SJSA1 (cell line): ENCODE measurements at regions not wholly inside any gene's neighbourhood (a gene's known extent, or its start where the extent isn't known, plus 50 kb on each side); places are given as distances from the start of the nearest gene placed in this dataset.
"Not testable (repeated sequence)": the region's sequence is repeated elsewhere in the genome, so short reads cannot be mapped to it uniquely, and the experiment has no call there.

Experiments
- DNase-seq, 2 experiments: peaks; one replicate each; pipeline ENCODE4 v3.0.0-alpha.2; 2015 to 2020; ENCODE audit warnings: low spot score in 2 of 2, low read depth in 1 of 2
- H3K27ac ChIP-seq: fragments of 250-450 bp; sonication (Bioruptor Pico); 2 replicates; pipeline ENCODE4 v1.5.1; 2020; ENCODE audit warnings: mild to moderate bottlenecking, moderate library complexity
- H3K27me3 ChIP-seq: fragments of 250-450 bp; sonication (Bioruptor Pico); replicated peaks from 2 replicates; pipeline ENCODE4 v1.5.1; 2020; ENCODE audit warnings: mild to moderate bottlenecking, moderate library complexity
- H3K36me3 ChIP-seq: fragments of 250-450 bp; sonication (Bioruptor Pico); 2 replicates; pipeline ENCODE4 v1.5.1; 2020; ENCODE audit warnings: mild to moderate bottlenecking
- H3K4me1 ChIP-seq: fragments of 250-450 bp; sonication (Bioruptor Pico); replicated peaks from 2 replicates; pipeline ENCODE4 v1.6.1; 2021; ENCODE audit warnings: mild to moderate bottlenecking
- H3K4me3 ChIP-seq: fragments of 250-450 bp; sonication (Bioruptor Pico); 2 replicates; pipeline ENCODE4 v1.5.1; 2020; ENCODE audit warnings: mild to moderate bottlenecking
- H3K9me3 ChIP-seq: fragments of 250-450 bp; sonication (Bioruptor Pico); replicated peaks from 2 replicates; pipeline ENCODE4 v1.5.1; 2020; ENCODE audit warnings: mild to moderate bottlenecking

GRCh38 chr14:22296722-22297121, 292.3 kb downstream of the DAD1 start:
- Histone ChIP-seq H3K4me1 (peaks cover 12% of the 10 kb centered on the region), H3K4me3 (no peak overlapping the region), H3K9me3 (no peaks in the 10 kb centered on the region), H3K27me3 (peaks cover 2% of the 10 kb centered on the region; the same call in 1 of the 2 replicates), H3K36me3 (no peaks in the 10 kb centered on the region), H3K27ac (no peak overlapping the region)
- DNase-seq: peak in 1 of 2 experiments; percentile 43

GRCh38 chr14:22296088-22296487, 292.9 kb downstream of the DAD1 start:
- DNase-seq: no peak
- H3K27me3 ChIP-seq: no peaks in the 10 kb centered on the region
- H3K36me3 ChIP-seq: no peaks in the 10 kb centered on the region
- H3K27ac ChIP-seq: no peak overlapping the region
- H3K9me3 ChIP-seq: no peaks in the 10 kb centered on the region
- H3K4me3 ChIP-seq: no peak overlapping the region
- peaks cover 12% of the 10 kb centered on the region for H3K4me1 ChIP-seq

GRCh38 chr14:22291406-22291805, 297.6 kb downstream of the DAD1 start:
- no peaks in the 10 kb centered on the region; the same call in 1 of the 2 replicates for H3K4me1 ChIP-seq
- DNase-seq: no peak
- H3K27me3 ChIP-seq: no peaks in the 10 kb centered on the region
- H3K36me3 ChIP-seq: no peaks in the 10 kb centered on the region
- H3K9me3 ChIP-seq: no peaks in the 10 kb centered on the region
- no peak overlapping the region for H3K27ac ChIP-seq
- no peak overlapping the region for H3K4me3 ChIP-seq

GRCh38 chr14:22289570-22289969, 299.5 kb downstream of the DAD1 start:
- DNase-seq: no peak
- H3K27me3 ChIP-seq: no peaks in the 10 kb centered on the region
- H3K9me3 ChIP-seq: no peaks in the 10 kb centered on the region
- H3K36me3 ChIP-seq: no peaks in the 10 kb centered on the region
- H3K4me1 ChIP-seq: no peaks in the 10 kb centered on the region
- H3K4me3 ChIP-seq: no peak overlapping the region
- H3K27ac ChIP-seq: no peak overlapping the region

GRCh38 chr14:22285991-22286390, 303.0 kb downstream of the DAD1 start:
- Histone ChIP-seq H3K4me3 (no peak overlapping the region), H3K27ac (no peak overlapping the region)

GRCh38 chr14:22282949-22283348, 306.1 kb downstream of the DAD1 start:
- Histone ChIP-seq H3K9me3 (no peaks in the 10 kb centered on the region), H3K4me3 (no peak overlapping the region), H3K36me3 (no peaks in the 10 kb centered on the region), H3K27me3 (no peaks in the 10 kb centered on the region), H3K27ac (no peak overlapping the region), H3K4me1 (no peaks in the 10 kb centered on the region)
- no peak for DNase-seq

More at GRCh38 chr14:22285991-22286390, 303.0 kb downstream of the DAD1 start:
- DNase-seq: no peak
- no peaks in the 10 kb centered on the region for H3K27me3 ChIP-seq
- H3K36me3 ChIP-seq: no peaks in the 10 kb centered on the region
- H3K9me3 ChIP-seq: no peaks in the 10 kb centered on the region
- H3K4me1 ChIP-seq: no peaks in the 10 kb centered on the region

GRCh38 chr14:22282417-22282816, 306.6 kb downstream of the DAD1 start:
- Histone ChIP-seq H3K4me1 (no peaks in the 10 kb centered on the region), H3K36me3 (no peaks in the 10 kb centered on the region), H3K9me3 (no peaks in the 10 kb centered on the region), H3K27ac (no peak overlapping the region), H3K4me3 (no peak overlapping the region), H3K27me3 (no peaks in the 10 kb centered on the region)
- DNase-seq: no peak

- H3K27me3 ChIP-seq, DNase-seq, H3K27ac ChIP-seq: not testable (repeated sequence)
Observed at GRCh38 chr14:22281447-22281874, 307.6 kb downstream of the DAD1 start.

GRCh38 chr14:22280497-22281316, 308.3 kb downstream of the DAD1 start:
- H3K36me3 ChIP-seq: no peaks in the 10 kb centered on the region
- no peak for DNase-seq
- peaks cover 4% of the 10 kb centered on the region; the same call in 1 of the 2 replicates for H3K27me3 ChIP-seq

More at GRCh38 chr14:22281447-22281874, 307.6 kb downstream of the DAD1 start:
- H3K9me3 ChIP-seq, H3K4me3 ChIP-seq, H3K4me1 ChIP-seq, H3K36me3 ChIP-seq: not testable (repeated sequence)

GRCh38 chr14:22276913-22277816, 311.9 kb downstream of the DAD1 start:
- Histone ChIP-seq H3K36me3 (no peaks in the 10 kb centered on the region), H3K4me3 (no peak overlapping the region), H3K4me1 (no peaks in the 10 kb centered on the region), H3K27ac (no peak overlapping the region), H3K9me3 (no peaks in the 10 kb centered on the region), H3K27me3 (peaks cover 12% of the 10 kb centered on the region; the same call in 1 of the 2 replicates)
- peak in 1 of 2 experiments; percentile 6 for DNase-seq

More at GRCh38 chr14:22280497-22281316, 308.3 kb downstream of the DAD1 start:
- Histone ChIP-seq H3K27ac (no peak overlapping the region), H3K9me3 (no peaks in the 10 kb centered on the region), H3K4me3 (no peak overlapping the region), H3K4me1 (no peaks in the 10 kb centered on the region)

GRCh38 chr14:22271838-22272799, 316.9 kb downstream of the DAD1 start:
- H3K9me3 ChIP-seq: no peaks in the 10 kb centered on the region
- no peaks in the 10 kb centered on the region for H3K4me1 ChIP-seq
- H3K4me3 ChIP-seq: no peak overlapping the region
- H3K27me3 ChIP-seq: peaks cover 12% of the 10 kb centered on the region; the same call in 1 of the 2 replicates
- H3K27ac ChIP-seq: no peak overlapping the region
- H3K36me3 ChIP-seq: no peaks in the 10 kb centered on the region
- DNase-seq: no peak

GRCh38 chr14:22268875-22269274, 320.1 kb downstream of the DAD1 start:
- DNase-seq: no peak
- Histone ChIP-seq H3K36me3 (no peaks in the 10 kb centered on the region), H3K4me3 (no peak overlapping the region), H3K27me3 (no peaks in the 10 kb centered on the region), H3K4me1 (no peaks in the 10 kb centered on the region), H3K9me3 (no peaks in the 10 kb centered on the region), H3K27ac (no peak overlapping the region)

- no peaks in the 10 kb centered on the region for H3K9me3 ChIP-seq
Observed at GRCh38 chr14:22266683-22267082, 322.3 kb downstream of the DAD1 start.

More at GRCh38 chr14:22266683-22267082, 322.3 kb downstream of the DAD1 start:
- Histone ChIP-seq H3K27me3 (no peaks in the 10 kb centered on the region), H3K4me3 (no peak overlapping the region), H3K4me1 (no peaks in the 10 kb centered on the region), H3K27ac (no peak overlapping the region), H3K36me3 (no peaks in the 10 kb centered on the region)
- DNase-seq: no peak
